Iris pigment epithelial cell (primary cell): ENCODE measurements at regions not wholly inside any gene's neighbourhood (a gene's known extent, or its start where the extent isn't known, plus 50 kb on each side); places are given as distances from the start of the nearest gene placed in this dataset.
A peak's percentile ranks its signal among the peaks of the same experiment; 100 is the strongest.

ENCODE experiments used
- DNase-seq: peaks from one replicate; pipeline ENCODE4 v3.0.0-alpha.2; 2011; ENCODE audit warnings: low read depth

DNA sequence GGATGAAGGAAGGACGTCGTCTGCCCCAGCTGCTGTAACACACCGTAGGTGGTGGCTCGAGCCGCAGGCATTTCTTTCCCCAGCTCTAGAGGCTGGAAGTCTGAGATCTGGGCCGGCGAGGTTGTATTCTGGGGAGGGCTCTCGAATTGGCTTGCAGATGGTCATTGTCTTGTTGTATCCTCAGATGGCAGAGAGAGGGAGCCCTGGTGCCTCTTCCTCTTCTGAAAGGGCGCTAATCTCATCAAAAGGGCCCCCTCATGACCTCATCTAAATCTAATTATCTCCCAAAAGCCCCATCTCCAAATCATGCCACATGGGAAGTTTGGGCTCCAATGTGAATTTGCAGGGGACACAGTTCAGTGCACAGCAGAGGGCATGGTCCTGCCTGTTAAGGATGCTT, 109.0 kb downstream of the SIK1 start:
- no peak for DNase-seq

DNA sequence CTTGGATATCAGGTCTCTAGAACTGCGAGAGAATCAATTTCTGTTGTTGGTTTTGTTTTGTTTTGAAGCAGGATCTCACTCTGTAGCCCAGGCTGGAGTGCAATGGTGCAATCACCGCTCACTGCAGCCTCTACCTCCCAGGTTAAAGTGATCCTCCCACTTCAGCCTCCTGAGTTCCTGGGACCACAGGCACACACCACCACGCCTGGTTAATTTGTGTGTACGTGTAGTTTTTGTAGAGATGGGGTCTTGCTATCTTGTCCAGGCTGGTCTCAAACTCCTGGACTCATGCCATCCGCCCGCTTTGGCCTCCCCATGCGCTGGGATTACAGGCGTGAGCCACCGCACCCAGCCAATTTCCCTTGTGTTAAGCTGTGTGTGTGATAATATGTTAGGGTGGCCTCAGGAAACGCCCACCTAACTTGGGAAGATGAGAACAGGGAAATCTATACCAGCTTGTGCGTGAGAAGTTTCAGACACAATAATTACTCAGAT, 109.6 kb downstream of the SIK1 start:
- DNase-seq, result no peak

DNA sequence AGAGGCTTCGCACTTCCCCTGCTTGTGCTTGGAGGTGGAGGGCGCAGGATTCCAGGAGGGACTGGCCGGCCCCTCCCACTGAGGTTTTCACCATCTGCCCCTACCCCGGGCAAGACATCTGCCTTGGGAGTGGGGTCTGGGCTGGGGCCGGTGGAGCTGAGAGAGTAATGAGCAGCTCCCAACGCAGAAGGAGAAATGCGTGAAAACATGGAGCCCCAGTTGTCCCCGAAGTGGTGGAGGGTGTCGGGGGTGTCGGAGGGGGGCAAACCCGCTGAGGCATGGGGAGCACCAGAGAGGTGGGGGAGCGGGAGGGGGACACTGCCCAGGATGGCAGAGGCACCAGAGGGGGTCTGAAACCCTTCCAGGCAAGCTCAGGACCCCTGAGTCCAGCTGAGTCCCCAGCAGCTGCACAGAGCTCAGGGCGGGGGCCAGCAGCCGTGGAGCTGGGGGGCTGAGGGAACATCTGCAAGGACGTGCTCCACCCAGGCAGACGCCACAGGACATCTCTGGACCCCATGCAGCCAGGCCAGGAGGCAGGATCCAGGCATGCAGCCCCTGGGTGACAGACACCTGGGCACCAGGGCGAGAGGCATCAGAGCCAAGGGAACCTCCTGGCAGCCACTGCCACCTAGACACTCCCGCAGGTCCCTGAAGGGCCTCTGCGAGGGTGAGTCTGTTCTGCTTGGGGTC, 110.6 kb downstream of the SIK1 start:
- no peak for DNase-seq

DNA sequence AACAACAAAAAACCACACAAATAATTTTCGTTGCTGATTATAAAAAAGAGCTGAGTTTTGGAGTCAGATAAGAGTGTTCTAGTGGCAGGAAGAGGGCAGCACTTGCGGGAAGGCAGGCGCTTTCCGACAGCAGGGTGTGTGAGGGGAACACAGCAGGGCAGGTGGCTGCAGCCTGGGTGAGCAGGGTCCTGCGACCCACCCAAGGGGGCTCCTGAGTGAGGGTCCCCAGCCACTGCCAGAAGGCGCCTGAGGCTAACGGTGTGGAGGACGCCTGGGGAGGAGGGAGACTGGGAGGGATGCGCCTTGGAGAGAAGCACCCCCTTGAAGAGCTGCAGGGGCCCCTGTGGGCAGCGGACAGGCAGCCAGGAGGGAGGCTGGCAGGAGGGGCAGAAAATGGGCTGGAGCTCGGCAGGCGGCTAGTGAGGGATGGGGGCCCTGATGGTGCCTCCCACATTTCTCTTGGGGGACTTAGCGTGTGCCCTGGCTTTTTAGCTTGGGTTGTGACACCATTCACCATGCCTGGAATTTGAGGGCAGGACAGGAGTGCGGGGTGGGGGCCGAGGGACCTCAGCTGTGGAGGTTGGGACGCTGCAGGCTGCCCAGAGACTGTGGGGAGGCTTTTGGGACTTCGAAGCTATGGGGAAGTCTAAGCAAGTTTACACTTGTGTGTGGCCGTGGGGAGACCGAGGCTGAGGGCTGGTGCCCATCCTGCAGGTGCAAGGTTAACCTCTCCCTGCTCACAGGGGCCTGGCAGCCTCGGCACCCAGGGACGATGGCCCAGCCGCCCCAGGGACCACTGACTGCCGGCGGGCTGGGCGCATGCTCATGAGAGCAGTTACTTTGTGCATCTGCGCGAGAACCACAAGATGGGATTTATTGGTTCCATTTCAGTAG, 111.4 kb downstream of the SIK1 start:
- DNase-seq, result no peak

DNA sequence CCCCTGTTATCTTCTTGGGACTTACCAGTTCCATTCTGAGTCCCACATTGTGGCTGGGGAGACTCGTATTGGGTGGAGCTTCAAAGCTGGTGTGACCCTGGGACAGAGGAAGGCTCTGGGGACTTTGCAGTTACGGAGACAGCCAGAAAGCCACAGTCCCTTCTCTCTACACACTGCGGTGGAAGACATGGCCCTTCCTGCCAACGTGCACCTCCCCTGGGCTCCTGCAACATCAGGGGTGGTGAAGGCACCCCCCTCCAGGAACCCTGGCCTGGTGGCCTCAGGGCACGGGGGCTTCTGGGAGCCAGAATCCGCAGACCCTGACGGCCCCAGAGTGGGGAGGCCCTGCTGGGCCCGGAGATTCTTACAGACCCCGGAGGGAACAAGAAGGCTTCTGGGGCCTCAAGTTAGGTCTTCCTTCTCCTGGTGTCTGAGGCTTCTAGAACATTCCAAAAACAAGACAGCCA, 113.0 kb downstream of the SIK1 start:
- no peak for DNase-seq

DNA sequence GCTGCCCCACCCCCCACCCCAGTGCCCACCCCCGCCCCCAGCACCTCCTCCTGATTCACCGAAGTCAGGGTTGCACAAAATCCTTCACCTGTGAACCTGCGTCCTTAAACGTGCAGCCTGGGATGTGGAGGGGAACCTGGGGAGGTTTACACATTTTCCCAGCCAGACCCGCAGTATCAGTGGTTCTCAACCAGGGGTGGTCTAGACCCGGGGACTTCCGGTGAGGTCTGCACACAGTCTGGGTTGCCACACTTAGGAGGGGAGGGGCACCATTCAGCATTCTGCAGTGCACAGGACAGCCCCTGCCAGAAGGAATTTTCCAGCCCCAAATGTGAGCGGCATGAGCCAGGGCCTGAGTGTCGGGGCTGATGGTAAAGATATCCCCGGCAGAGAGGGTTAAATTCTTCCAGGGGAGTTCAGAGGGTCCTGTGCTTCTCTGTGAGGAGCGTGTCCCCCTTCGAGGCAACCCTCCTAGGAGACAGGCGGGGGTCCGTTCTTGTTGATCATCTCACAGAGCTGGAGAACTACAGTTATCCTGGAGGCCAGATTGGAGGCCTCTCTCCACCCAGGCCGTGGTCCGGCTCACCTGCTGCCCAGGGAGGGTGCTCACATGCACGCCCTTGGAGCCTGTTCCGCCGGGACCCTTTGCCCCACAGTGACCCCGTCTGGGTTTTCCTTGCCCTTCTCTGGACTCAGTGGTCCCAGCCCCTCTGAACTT, 113.6 kb downstream of the SIK1 start:
- DNase-seq, result no peak

DNA sequence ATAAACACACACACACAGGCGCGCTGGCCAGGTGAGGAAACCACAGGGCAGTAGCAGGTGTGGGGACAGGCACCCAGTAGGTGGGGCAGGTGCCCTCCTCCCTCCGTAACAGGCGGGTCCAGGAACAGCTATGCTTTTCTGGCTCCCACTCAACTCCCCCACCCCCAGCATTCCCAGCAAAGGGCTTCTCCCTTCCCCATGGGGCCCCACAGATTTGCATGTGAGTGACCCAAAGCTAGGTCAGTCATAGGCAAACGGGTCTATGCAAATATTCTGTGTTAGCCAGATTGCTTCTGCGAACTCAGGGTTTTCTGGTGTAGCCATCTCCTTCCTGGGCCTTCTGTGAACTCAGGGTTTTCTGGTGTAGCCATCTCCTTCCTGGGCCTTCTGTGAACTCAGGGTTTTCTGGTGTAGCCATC, 114.2 kb downstream of the SIK1 start:
- DNase-seq, result no peak

DNA sequence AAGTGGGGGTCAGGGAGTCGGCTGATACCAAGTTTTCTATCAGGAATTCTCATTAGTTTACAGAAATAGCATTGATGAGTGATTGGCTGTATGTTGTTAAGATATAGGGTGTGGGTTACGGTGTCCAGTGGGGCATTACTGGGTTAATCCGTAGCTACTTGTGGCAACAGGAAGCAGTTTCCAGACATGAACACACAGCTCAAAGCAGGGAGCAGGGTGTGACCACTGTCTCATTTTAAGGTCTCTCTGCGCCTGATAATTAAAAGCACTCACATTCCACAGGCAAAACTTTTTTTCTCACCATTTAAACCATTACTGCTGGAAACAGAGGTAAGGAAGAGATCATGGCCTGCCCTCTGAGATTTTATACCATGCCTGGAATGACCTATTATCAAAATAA, 114.9 kb downstream of the SIK1 start:
- no peak for DNase-seq

DNA sequence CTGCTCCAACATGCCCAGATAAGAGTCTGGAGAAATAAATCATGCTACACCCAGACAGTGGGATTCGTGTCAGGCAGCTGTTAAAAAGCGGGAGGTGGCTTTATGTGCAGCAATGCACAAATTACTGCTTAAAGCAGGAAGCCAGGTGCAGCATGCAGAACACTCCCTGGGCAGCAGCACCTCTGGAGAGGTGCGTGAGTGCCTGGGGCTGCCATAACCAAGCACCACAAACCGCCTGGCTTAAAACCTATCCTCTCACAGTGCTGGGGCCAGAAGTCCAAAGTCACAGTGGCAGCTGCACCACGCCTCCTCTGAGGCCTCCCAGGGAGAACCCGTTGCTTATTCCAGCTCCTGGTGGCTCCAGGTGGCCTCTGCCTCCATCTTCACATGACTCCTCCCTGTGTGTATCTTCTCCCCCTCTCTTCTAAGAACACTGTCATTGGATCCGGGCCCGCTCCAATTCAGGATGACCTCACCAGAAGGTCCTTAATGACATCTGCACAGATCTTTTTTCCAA, 115.6 kb downstream of the SIK1 start:
- no peak for DNase-seq

DNA sequence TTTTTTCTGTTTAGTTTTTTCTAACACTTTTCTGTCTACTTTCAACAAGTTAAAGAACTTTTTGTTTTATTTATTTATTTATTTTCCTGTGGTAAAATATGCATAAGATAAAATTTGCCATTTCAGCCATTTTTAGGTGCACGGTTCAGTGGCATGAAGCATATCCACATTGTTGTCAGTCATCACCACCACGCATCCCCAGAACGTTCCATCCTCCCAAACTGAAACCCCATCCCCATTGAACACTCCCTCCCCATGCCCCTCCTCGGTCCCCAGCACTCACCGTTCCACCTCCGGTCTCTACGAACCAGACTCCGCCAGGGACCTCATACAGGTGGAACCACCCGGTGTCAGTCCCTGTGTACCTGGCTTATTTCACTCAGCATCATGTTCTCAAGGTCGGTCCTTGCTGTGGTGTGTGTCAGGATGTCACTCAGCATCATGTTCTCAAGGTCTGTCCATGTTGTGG, 118.1 kb downstream of the SIK1 start:
- no peak for DNase-seq

DNA sequence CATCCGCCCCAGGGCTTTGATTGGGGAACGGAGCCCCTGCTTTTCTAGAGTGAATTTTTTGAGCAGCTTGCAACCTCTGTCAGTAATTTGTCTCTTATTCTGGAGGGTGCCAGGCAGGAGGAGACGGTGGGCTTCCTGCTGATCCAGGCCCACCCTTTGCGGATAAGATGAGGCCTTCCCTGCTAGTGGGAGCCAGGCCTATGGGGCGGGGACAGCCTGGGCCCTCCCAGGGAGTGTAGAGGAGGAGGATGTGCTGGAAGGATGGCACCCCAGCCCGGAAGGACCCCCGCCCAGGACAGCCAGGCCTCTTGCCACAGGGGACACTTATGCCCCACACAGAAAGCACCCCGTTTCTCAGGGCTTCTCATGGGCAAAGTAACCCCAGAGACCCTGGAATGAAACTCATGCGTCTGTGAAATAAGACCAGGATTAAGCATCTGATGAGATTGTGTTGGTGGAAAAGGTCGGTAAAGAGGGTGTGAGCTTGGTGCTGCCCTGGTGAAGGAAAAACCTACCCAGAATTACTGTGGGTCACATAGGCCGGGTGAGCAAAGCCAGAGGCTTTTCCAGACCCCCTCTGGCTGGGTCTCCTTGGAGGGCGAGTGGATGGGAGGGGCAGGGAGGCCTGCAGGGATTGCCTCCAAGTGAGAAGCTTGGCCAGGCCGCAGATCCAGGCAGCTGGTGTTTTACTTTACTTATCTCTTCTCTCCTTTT, 118.7 kb downstream of the SIK1 start:
- DNase-seq, result no peak

DNA sequence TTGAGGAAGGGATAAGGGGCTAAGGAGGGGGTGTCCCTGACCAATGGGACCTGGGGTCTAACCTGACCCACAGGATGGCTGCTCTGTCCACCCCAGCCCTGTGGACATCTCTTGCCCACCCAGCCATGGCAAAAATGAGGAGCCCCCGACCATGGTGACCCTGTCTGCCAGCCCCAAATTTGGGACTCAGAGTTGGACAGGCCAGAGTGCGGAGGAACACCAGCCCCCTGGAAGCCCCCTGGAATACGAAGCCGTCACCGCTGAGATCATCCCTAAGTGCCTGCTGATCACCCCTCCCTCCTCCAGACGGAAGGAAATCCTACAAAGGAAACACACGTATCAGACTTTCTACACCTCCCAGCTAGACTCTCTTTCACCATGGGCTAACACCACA, 119.3 kb downstream of the SIK1 start:
- DNase-seq, result no peak

DNA sequence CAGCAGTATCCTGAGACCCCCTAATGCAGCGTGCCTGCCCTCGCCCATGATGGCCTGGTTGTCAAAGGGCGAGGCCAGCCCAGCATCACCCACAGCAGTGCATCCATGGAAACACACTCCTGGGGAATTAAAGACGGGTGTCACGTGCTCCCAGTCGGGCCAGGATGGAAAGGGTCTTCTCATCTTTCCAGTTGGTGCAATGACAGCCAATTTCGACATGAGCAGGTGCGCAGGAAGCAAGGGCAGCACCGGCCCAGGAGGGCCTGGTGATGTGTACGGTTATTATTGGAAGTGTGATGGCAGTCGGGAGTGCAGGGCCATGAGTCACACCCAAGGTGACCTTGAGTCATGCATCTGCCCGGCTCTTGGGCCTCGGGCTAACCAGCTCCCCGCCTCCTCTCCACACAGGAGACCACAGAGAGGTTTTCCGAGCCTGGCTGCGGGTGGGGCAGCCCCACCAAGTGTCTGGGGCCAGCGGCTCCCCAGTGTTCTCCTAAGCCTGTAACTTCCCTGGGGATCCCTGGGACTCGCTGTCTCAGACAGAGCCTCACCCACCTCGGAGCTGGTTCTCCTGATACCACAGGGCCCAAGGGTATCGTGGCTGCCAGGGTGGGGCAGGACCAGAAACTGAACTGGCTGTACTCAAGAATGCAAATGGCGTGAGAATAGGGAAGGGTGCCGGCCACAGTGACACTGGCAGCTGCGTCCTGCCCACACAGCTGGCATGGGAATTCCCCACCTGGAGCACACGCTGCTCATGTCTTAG, 119.8 kb downstream of the SIK1 start:
- DNase-seq, result peak; percentile 36

DNA sequence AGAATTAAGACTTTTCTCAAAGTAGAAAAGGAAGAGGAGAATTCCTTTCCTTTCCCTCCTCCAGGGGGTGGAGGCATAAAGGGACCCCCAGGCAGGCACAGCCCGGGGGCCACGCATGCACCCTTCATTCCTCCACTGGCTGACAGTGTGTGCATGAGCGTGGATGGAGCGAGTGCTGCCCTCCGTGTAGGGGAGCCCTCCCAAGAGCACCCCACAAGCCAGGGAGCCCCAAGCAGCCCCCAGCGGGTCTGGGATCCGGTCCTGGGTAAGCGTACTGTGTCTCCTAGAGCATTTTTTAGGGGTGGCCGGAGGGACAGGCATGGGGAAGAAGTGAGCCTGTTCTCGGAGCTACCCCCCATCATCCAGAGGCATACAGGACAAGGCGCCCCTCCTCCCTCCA, 120.5 kb downstream of the SIK1 start:
- no peak for DNase-seq

DNA sequence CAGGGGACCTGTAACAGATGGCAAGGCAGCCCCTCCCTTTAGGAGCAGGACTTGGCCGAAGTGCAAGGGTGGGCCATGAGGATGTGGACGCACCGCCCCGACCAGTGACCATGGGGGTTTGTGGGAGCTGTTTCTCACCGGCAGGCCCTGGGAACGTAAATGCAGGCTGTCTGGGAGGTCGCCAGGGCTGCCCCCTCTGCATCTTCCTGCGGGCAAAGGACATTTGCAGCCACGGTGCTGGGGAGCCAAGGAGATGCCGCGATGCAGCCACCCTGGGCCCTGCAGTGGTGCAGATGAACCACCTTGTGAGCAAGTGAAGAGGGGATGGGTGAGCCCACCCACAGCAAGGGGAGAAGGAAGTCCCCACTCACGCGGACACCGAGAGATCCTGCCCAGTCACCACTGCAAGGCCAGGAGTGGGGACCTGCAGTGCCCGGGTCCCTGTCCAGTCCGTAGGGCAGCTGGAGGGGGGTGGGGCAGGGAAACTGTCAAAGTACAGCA, 121.1 kb downstream of the SIK1 start:
- DNase-seq, result no peak

DNA sequence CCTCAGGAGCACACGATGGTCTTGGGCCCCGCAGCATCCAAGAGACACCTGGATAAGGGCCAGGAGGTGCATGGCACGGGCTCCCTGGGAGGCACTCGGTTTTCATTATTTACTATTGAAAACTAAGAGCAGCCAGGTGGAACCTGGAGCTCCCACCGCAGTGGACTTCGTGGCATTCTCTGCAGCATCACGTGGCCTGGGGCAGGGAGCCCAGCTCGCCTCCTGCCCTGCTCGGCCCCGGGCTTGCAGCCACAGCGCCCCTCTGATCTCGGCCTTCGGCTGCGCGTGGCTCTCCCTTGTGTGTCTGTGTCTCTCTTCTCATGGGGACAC, 121.6 kb downstream of the SIK1 start:
- DNase-seq, result no peak

DNA sequence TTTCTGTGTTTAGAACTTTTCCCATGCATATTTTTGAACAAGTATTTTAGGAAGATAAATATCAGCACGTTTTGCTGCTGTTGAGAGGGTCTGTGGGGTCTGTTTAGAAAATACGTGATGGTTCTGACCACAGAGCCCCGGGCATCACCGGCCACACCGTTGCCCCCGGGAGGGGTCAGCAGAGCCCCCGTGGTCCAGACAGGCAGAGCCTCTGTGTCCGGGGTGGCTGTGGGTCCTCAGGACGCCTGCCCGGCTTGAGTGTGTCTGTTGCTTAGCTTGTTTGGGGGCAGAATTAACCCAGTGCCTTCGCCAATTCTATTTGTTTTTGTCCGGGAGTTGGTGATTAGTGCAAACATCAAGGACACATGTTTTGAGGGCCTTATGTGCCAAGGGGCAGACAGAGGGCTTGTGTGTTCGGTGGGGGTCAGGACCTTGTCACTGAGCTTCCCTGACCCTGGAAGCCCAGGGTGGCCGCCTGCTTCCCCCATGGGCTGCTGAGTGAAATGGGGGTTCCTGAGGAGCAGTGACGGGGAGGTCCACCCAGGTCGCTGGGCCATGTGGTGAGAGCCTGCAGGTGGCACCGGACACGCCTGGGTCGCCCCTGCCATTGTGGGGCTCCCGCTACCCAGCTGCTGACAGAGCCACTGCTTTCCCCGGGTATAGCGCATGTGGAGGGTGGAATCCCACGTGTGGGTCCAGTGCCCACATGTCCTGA, 122.2 kb downstream of the SIK1 start:
- no peak for DNase-seq

DNA sequence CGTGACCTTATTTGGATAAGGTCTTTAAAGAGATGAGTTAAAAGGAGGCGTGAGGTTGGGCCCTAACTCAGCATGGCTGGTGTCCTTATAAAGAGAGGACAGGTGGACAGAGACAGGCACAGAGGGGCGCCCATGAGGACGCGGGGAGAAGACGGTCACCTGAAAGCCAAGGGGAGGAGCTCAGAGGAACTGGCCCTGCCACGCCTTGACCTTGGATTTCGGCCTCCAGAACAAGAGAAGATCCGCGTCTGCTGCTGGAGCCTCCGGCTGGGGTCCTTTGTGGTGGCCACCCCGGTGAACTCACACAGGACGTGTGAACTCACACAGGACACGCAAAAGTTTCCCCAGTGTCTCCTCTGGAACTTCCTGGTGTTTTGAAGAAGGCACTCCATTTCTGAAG, 122.7 kb downstream of the SIK1 start:
- no peak for DNase-seq

DNA sequence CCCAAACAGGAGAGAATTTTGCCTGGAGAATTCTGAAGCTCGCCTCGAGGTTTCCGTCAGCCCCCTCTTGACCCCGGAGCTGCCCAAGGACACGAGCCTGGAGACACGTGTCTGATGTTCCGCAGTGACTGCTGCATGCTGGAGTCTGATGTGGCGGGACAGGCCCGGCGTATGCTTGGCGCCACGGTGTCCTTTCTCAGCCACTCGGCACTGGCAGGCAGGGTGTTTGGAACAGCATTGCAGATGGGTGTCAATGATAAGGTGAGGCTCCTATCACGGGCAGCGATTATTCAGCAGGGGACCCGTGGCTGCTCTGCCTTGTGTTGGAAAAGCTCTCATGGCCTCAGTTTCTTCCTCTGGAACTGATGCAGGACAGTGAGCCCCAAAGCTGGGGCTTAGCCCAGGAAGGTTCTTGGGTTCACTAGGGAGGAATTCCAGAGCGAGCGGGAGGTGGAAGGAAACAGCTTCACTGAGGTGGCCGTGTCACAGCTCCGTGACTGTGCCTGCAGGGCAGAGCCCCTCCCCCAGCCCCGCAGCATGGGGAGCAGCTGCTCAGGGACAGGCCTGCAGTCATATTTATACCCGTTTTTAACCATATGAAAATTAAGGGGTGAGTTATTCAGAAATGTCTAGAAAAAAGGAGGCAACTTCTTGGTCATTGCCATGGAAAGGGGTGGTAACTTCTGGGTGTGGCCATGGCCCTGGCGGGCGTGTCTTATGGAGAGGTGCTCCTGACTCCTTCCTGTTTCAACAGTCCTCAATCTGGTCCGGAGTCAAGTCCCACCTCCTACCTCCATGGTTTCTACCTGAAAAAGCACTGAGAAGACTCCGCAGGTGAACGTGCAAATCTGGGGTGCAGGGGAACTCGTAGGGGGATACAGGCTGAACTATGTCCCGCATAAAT, 123.4 kb downstream of the SIK1 start:
- DNase-seq, result no peak
